ENCODE measurements at regions not wholly inside any gene's neighbourhood (a gene's known extent, or its start where the extent isn't known, plus 50 kb on each side); places are given as distances from the start of the nearest gene placed in this dataset.
A peak's percentile ranks its signal among the peaks of the same experiment; 100 is the strongest.

DNA sequence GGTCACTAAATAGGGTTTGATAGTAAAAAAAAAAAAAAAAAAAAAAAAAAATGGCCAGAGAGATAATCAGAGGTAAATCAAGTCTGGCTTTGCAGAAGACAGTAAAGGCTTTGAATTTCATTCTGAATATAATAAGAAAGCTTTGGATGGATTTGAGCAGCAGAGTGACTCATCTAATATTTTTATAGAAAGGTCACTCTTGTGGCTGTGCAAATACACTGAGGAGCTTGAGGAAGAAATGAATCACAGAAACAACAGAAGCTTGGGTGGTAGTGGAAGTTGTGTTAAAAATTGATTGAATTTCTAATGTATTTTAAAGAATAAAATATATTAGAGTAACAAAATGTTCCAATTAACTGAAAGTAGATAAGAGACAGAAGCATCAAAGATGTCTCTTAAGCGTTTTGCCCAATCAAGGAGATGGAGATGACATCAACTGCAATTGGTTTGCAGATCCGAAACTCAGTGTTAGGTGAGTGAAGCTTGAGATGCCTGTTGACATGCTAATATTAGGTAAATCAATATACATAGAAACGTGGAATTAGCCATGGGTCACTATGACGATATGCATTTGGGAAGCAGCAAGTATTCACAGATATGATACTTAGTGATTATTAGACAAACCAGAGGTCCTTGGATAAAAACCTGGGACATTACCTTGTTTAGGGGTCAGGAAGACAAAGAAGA, 280.5 kb downstream of the GPM6A start:
- no peak overlapping the region for H3K4me3 Mint-ChIP-seq
- H3K9me3 Mint-ChIP-seq: peaks cover 0 to 9% of the 10 kb centered on the region in 2 donors
- H3K27me3 Mint-ChIP-seq: no peaks in the 10 kb centered on the region
- DNase-seq (no peak), ATAC-seq (no peak)
- no peaks in the 10 kb centered on the region for H3K4me1 Mint-ChIP-seq
- peak overlapping the region in 1 of 2 donors; percentile 13 for H3K27ac Mint-ChIP-seq

- Mint-ChIP-seq H3K9me3 (peaks cover under 1 to 7% of the 10 kb centered on the region in 2 donors), H3K27me3 (no peaks in the 10 kb centered on the region), H3K27ac (no peak overlapping the region), H3K4me3 (no peak overlapping the region), H3K4me1 (no peaks in the 10 kb centered on the region)
- ATAC-seq (no peak), DNase-seq (no peak)
These were observed 275.1 kb downstream of the GPM6A start for GRCh38 chr4:175536852-175537453.

- no peaks in the 10 kb centered on the region for H3K27me3 Mint-ChIP-seq
- no peaks in the 10 kb centered on the region for H3K4me1 Mint-ChIP-seq
- no peak overlapping the region for H3K27ac Mint-ChIP-seq
- H3K9me3 Mint-ChIP-seq: peaks cover 0 to 7% of the 10 kb centered on the region in 2 donors
- ATAC-seq: no peak
- H3K4me3 Mint-ChIP-seq: no peak overlapping the region
- no peak for DNase-seq
These were observed 272.6 kb downstream of the GPM6A start for GRCh38 chr4:175539498-175539897.

DNA sequence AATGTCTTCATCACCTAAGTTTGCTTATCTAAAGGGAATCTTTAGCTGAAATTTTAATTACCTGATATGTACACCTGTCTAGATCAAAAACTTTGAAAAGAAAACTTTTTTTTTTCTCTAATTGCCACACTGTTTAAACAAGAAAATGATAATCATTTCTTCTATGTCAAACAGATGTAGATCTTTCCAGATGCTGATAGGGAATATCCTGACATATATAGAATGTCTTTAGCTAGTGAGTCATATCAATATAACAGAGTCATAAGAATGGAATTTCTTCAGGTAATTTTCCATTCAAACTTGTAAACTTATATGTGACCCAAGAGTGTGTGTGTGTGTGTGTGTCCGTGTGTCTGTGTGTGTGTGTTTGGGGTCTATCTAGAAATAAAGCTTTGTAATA, 271.9 kb downstream of the GPM6A start:
- Mint-ChIP-seq H3K9me3 (peaks cover 0 to 7% of the 10 kb centered on the region in 2 donors), H3K27me3 (no peaks in the 10 kb centered on the region), H3K4me1 (no peaks in the 10 kb centered on the region), H3K27ac (no peak overlapping the region), H3K4me3 (no peak overlapping the region)
- DNase-seq (no peak), ATAC-seq (no peak)

DNA sequence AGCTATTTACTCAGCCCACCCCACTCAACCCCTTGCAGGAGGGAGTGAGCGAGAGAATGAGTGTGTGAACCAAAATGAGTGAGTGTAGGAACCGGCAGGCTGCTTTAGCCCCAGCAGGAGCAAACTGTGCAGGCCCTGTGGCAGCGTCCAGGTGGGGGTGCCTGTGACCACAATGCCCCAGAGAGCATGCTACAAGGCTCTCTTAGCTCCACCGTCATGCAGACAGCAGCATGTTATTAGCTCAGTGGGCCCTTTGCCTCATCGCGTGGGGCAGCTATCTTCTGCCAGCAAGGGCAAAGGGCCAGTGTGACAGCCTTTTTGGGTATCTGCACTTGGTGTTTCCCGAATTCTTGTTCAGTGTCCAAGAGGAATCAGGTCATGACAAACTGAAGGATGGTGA, 271.3 kb downstream of the GPM6A start:
- Mint-ChIP-seq H3K4me3 (no peak overlapping the region), H3K27ac (no peak overlapping the region), H3K9me3 (peaks cover 0 to 7% of the 10 kb centered on the region in 2 donors), H3K4me1 (no peaks in the 10 kb centered on the region), H3K27me3 (no peaks in the 10 kb centered on the region)
- ATAC-seq (no peak), DNase-seq (no peak)

DNA sequence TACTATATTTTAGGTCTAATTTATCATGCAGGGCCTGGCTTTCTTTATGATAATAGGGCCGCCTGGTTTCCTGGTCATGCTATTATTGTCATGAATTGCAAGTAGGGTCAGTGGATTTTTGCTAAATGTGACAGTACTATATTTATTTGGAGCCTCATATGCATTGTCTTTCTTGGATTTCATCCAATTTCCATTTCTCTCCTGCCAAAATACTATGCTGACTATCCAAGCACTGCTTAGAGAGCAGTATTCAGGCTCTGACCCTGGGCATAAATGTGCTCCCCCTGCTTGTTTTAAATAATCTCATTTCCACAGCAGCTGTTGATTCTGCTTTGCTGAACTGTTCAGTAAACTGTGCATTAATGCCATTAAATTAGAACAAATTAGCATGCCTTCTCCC, 269.3 kb downstream of the GPM6A start:
- no peak overlapping the region for H3K27ac Mint-ChIP-seq
- no peaks in the 10 kb centered on the region for H3K27me3 Mint-ChIP-seq
- no peak overlapping the region for H3K4me3 Mint-ChIP-seq
- H3K9me3 Mint-ChIP-seq: peaks cover 0 to 7% of the 10 kb centered on the region in 2 donors
- ATAC-seq: no peak
- H3K4me1 Mint-ChIP-seq: no peaks in the 10 kb centered on the region
- DNase-seq: no peak

- H3K4me3 Mint-ChIP-seq: no peak overlapping the region
- DNase-seq (no peak), ATAC-seq (no peak)
- H3K27ac Mint-ChIP-seq: no peak overlapping the region
- H3K9me3 Mint-ChIP-seq: peaks cover 6 to 7% of the 10 kb centered on the region in 2 donors
- no peaks in the 10 kb centered on the region for H3K27me3 Mint-ChIP-seq
- no peaks in the 10 kb centered on the region for H3K4me1 Mint-ChIP-seq
These were observed 252.9 kb downstream of the GPM6A start for GRCh38 chr4:175559126-175559525.

- no peak for ATAC-seq
- Mint-ChIP-seq H3K9me3 (peaks cover 6 to 7% of the 10 kb centered on the region in 2 donors), H3K27ac (no peak overlapping the region), H3K4me3 (no peak overlapping the region), H3K4me1 (no peaks in the 10 kb centered on the region), H3K27me3 (no peaks in the 10 kb centered on the region)
- DNase-seq: no peak
These were observed 252.5 kb downstream of the GPM6A start for GRCh38 chr4:175559526-175559925.

- H3K4me1 Mint-ChIP-seq: no peaks in the 10 kb centered on the region
- no peak overlapping the region for H3K4me3 Mint-ChIP-seq
- no peaks in the 10 kb centered on the region for H3K27me3 Mint-ChIP-seq
- peaks cover 6 to 7% of the 10 kb centered on the region in 2 donors for H3K9me3 Mint-ChIP-seq
- ATAC-seq (no peak), DNase-seq (no peak)
- no peak overlapping the region for H3K27ac Mint-ChIP-seq
These were observed 251.5 kb downstream of the GPM6A start for GRCh38 chr4:175560604-175561003.

- Mint-ChIP-seq H3K4me3 (no peak overlapping the region), H3K4me1 (no peaks in the 10 kb centered on the region), H3K9me3 (peaks cover 0 to under 1% of the 10 kb centered on the region in 2 donors), H3K27me3 (no peaks in the 10 kb centered on the region), H3K27ac (no peak overlapping the region)
- DNase-seq: no peak
- no peak for ATAC-seq
These were observed 250.4 kb downstream of the GPM6A start for GRCh38 chr4:175561696-175562095.

DNA sequence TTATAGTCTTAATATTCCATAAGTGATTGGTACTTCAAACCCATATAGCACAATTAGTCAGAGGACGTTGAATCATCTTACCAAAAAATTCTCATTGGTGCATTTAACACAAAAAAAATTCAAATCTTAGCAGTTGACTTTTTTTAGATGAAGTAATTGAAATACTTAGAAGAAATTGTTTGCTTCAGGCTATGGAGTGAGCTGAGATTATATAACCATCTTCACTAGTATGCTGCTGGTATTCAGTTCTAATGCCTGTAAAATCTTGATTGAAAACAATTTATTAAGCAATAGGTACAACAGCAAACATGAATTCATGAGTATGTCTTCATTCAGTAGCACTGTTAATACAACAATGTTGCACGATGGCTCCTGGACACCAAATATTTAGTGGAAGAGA, 250.0 kb downstream of the GPM6A start:
- ATAC-seq: no peak
- no peaks in the 10 kb centered on the region for H3K27me3 Mint-ChIP-seq
- H3K9me3 Mint-ChIP-seq: peaks cover 0 to 5% of the 10 kb centered on the region in 2 donors
- H3K4me3 Mint-ChIP-seq: no peak overlapping the region
- H3K27ac Mint-ChIP-seq: no peak overlapping the region
- no peaks in the 10 kb centered on the region for H3K4me1 Mint-ChIP-seq
- DNase-seq: no peak

DNA sequence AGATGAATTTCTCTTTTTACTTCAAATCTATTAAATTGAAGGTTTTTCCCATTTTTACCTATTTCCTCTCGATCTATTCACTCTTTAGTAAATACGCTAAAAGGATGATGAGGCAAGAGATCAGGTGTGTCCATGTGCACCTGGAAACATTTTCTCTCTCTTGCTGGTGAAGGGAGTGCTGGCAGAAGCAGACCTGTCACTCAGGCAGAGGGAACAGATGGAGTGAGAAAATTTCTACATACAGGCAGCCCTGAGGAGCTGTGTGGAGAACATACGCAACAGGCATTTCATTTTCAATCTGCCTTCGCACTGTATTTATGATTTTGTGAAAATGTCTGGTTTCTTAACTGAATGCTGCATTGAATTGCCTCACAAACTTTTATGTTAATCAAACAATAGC, 249.5 kb downstream of the GPM6A start:
- Mint-ChIP-seq H3K27me3 (no peaks in the 10 kb centered on the region), H3K27ac (no peak overlapping the region)
- ATAC-seq: no peak

More for the DNA sequence above, 249.5 kb downstream of the GPM6A start:
- H3K4me3 Mint-ChIP-seq: no peak overlapping the region
- DNase-seq: no peak
- no peaks in the 10 kb centered on the region for H3K4me1 Mint-ChIP-seq
- peaks cover 0 to 7% of the 10 kb centered on the region in 2 donors for H3K9me3 Mint-ChIP-seq
